ENCODE measurements at regions not wholly inside any gene's neighbourhood (a gene's known extent, or its start where the extent isn't known, plus 50 kb on each side); places are given as distances from the start of the nearest gene placed in this dataset.
"Not testable (repeated sequence)": the region's sequence is repeated elsewhere in the genome, so short reads cannot be mapped to it uniquely, and the experiment has no call there.

- no peak for TF ChIP-seq CTCF (conservative IDR thresholded peaks at IDR 0.05; ENCODE audit: control insufficient read depth, insufficient read depth, low read depth, low read length)
- H3K4me3 ChIP-seq (ENCODE audit: control insufficient read depth, low read depth, low read length): no peak overlapping the region
- no peak for DNase-seq (ENCODE audit: low read depth)
Observed at GRCh38 chr4:107500551-107500950, 219.5 kb downstream of the PAPSS1 start.

- H3K4me3 ChIP-seq (ENCODE audit: control insufficient read depth, low read depth, low read length): no peak overlapping the region
- no peak for DNase-seq (ENCODE audit: low read depth)
- TF ChIP-seq CTCF (conservative IDR thresholded peaks at IDR 0.05; ENCODE audit: control insufficient read depth, insufficient read depth, low read depth, low read length): no peak
Observed at GRCh38 chr4:107497054-107497453, 223.0 kb downstream of the PAPSS1 start.

- DNase-seq (ENCODE audit: low read depth): no peak
- H3K4me3 ChIP-seq (ENCODE audit: control insufficient read depth, low read depth, low read length): no peak overlapping the region
- TF ChIP-seq CTCF (conservative IDR thresholded peaks at IDR 0.05; ENCODE audit: control insufficient read depth, insufficient read depth, low read depth, low read length): no peak
Observed at GRCh38 chr4:107492566-107492965, 227.5 kb downstream of the PAPSS1 start.

- no peak for DNase-seq (ENCODE audit: low read depth)
- no peak for TF ChIP-seq CTCF (conservative IDR thresholded peaks at IDR 0.05; ENCODE audit: control insufficient read depth, insufficient read depth, low read depth, low read length)
- H3K4me3 ChIP-seq (ENCODE audit: control insufficient read depth, low read depth, low read length): no peak overlapping the region
Observed at GRCh38 chr4:107490116-107490515, 229.9 kb downstream of the PAPSS1 start.

- H3K4me3 ChIP-seq (ENCODE audit: control insufficient read depth, low read depth, low read length); DNase-seq (ENCODE audit: low read depth): not testable (repeated sequence)
Observed at GRCh38 chr4:107483621-107484020, 236.4 kb downstream of the PAPSS1 start.

- no peak overlapping the region for H3K4me3 ChIP-seq (ENCODE audit: control insufficient read depth, low read depth, low read length)
- no peak for TF ChIP-seq CTCF (conservative IDR thresholded peaks at IDR 0.05; ENCODE audit: control insufficient read depth, insufficient read depth, low read depth, low read length)
- DNase-seq (ENCODE audit: low read depth): no peak
Observed at GRCh38 chr4:107482546-107482945, 237.5 kb downstream of the PAPSS1 start.

GRCh38 chr4:107478327-107478980 is 241.6 kb downstream of the PAPSS1 start:
- DNase-seq (ENCODE audit: low read depth): no peak
- no peak overlapping the region for H3K4me3 ChIP-seq (ENCODE audit: control insufficient read depth, low read depth, low read length)
- TF ChIP-seq CTCF (conservative IDR thresholded peaks at IDR 0.05; ENCODE audit: control insufficient read depth, insufficient read depth, low read depth, low read length): no peak
